MM.1S (cell line): ENCODE measurements at regions not wholly inside any gene's neighbourhood (a gene's known extent, or its start where the extent isn't known, plus 50 kb on each side); places are given as distances from the start of the nearest gene placed in this dataset.

Experiments
- CTCF ChIP-seq: fragments of 300-600 bp; sonication (generic); IDR thresholded peaks from 2 replicates; pipeline ENCODE4 v1.5.1; 2016; ENCODE audit warnings: antibody characterized with exemption, low read length, mixed read lengths
- EZH2phosphoT487 ChIP-seq: fragments of 300-600 bp; sonication (generic); IDR thresholded peaks from 2 replicates; pipeline ENCODE4 v1.6.1; 2018; ENCODE audit warnings: antibody characterized with exemption, low read length

- TF ChIP-seq CTCF, result no peak
- no peak for TF ChIP-seq EZH2phosphoT487
Observed at GRCh38 chr18:30766053-30766452, 276.5 kb downstream of the DSC3 start.
